ENCODE measurements at regions not wholly inside any gene's neighbourhood (a gene's known extent, or its start where the extent isn't known, plus 50 kb on each side); places are given as distances from the start of the nearest gene placed in this dataset.

DNA sequence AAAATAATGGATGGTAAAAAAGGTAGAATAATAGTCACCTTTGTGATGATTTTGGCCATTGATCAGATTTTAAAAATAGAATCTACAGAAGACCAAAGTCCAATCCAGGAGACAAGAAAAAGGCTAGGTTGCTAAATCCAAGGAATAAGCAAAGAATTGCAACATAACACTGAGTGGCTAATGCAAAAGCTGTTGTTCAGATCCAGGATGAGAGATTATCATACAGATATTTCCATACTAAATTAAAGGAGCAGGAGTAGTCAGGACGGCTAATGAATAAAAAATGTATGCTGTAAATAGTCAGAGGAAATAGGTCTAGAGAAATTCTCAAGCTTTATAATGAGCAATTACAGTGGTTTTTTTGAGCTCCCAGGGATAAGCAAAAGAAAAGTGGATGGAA lies 745.9 kb upstream of the ACVR2A start:
- no TSS peak for BruUV-seq (replicated peaks)
- Histone ChIP-seq H3K4me3 (replicated peaks in 1 of 2; ENCODE audit: low read depth in 1 of 2, low read length in 2 of 2) (no peak overlapping the region), H3K36me3 (ENCODE audit: control insufficient read depth in 1 of 2, insufficient read depth in 2 of 2, low read length in 2 of 2) (no peaks in the 10 kb centered on the region), H4K20me1 (ENCODE audit: insufficient read depth) (no peaks in the 10 kb centered on the region), H3K27ac (ENCODE audit: low read depth, low read length) (no peak overlapping the region), H3K79me2 (ENCODE audit: insufficient read depth, low read length) (no peaks in the 10 kb centered on the region), H3K9me2 (ENCODE audit: insufficient read depth) (no peaks in the 10 kb centered on the region), H3K9me3 (ENCODE audit: control insufficient read depth in 1 of 2, insufficient read depth in 1 of 2, low read depth in 1 of 2, low read length in 2 of 2) (no peaks in the 10 kb centered on the region), H3K9ac (ENCODE audit: low read length) (no peak overlapping the region), H3K4me2 (ENCODE audit: low read length) (no peak overlapping the region), H3K4me1 (ENCODE audit: control insufficient read depth in 1 of 2, insufficient read depth in 2 of 2, low read length in 2 of 2) (no peaks in the 10 kb centered on the region), H3K27me3 (ENCODE audit: insufficient read depth, low read length) (no peaks in the 10 kb centered on the region), H2AFZ (ENCODE audit: low read depth, low read length, poor library complexity, severe bottlenecking) (no peak overlapping the region)
- ChIA-PET CTCF (interaction anchor here (1.0 kb wide), 1 partner anchor 16 kb away, joined by 4 read pairs; no protein-coding TSS in a partner anchor), RAD21 (ENCODE audit: low non-redundant PET in 1 of 2, low total read pairs in 2 of 2, uncharacterized antibody in 2 of 2, unreplicated experiment in 2 of 2) (no interaction called here), POLR2A (no interaction called here)
- DNase-seq (ENCODE audit: low read depth, low spot score) (no peak), ATAC-seq (no peak)
- intact Hi-C loops (cut with micrococcal nuclease) = no loop called here
- TF ChIP-seq YY1 (IDR thresholded peaks at IDR 0.05; ENCODE audit: extremely low read depth, insufficient replicate concordance, low read depth, low read length) (no peak), ZFX (IDR thresholded peaks at IDR 0.05) (no peak), EGR1 (IDR thresholded peaks at IDR 0.05; ENCODE audit: low read depth) (no peak), ZNF274 (IDR thresholded peaks at IDR 0.05; ENCODE audit: low read depth, low read length) (no peak)

DNA sequence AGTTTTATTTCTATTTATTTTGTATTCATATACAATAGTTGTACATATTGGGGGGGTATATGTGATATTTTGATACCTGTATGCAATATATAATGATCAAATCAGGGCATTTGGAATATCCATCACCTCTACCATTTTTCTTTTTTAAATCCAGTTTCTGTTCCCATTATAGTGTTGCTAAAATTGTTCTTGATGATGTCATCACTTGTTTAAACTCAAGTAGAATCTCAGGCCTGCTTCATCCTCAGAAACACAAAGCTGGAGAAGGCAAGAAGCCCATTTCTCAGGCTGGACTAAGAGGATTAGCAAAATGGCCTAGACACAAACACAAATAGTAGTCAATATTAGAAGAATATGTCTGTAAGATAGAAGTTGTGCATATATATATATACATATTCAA lies 747.1 kb upstream of the ACVR2A start:
- Histone ChIP-seq H2AFZ (ENCODE audit: low read depth, low read length, poor library complexity, severe bottlenecking) (no peak overlapping the region), H3K9me3 (ENCODE audit: control insufficient read depth in 1 of 2, insufficient read depth in 1 of 2, low read depth in 1 of 2, low read length in 2 of 2) (no peaks in the 10 kb centered on the region), H3K9me2 (ENCODE audit: insufficient read depth) (no peaks in the 10 kb centered on the region), H3K27ac (ENCODE audit: low read depth, low read length) (no peak overlapping the region), H3K9ac (ENCODE audit: low read length) (no peak overlapping the region), H3K79me2 (ENCODE audit: insufficient read depth, low read length) (no peaks in the 10 kb centered on the region), H4K20me1 (ENCODE audit: insufficient read depth) (no peaks in the 10 kb centered on the region), H3K4me1 (ENCODE audit: control insufficient read depth in 1 of 2, insufficient read depth in 2 of 2, low read length in 2 of 2) (no peaks in the 10 kb centered on the region), H3K4me3 (replicated peaks in 1 of 2; ENCODE audit: low read depth in 1 of 2, low read length in 2 of 2) (no peak overlapping the region), H3K36me3 (ENCODE audit: control insufficient read depth in 1 of 2, insufficient read depth in 2 of 2, low read length in 2 of 2) (no peaks in the 10 kb centered on the region), H3K4me2 (ENCODE audit: low read length) (no peak overlapping the region), H3K27me3 (ENCODE audit: insufficient read depth, low read length) (no peaks in the 10 kb centered on the region)
- CTCF ChIA-PET = no interaction called here
- ATAC-seq (no peak), DNase-seq (ENCODE audit: low read depth, low spot score) (no peak)
- RAD21 ChIA-PET (ENCODE audit: low non-redundant PET in 1 of 2, low total read pairs in 2 of 2, uncharacterized antibody in 2 of 2, unreplicated experiment in 2 of 2) = no interaction called here
- intact Hi-C loops (cut with micrococcal nuclease) = no loop called here
- BruUV-seq (replicated peaks) = no TSS peak
- POLR2A ChIA-PET = no interaction called here
- TF ChIP-seq, protein P1, sequence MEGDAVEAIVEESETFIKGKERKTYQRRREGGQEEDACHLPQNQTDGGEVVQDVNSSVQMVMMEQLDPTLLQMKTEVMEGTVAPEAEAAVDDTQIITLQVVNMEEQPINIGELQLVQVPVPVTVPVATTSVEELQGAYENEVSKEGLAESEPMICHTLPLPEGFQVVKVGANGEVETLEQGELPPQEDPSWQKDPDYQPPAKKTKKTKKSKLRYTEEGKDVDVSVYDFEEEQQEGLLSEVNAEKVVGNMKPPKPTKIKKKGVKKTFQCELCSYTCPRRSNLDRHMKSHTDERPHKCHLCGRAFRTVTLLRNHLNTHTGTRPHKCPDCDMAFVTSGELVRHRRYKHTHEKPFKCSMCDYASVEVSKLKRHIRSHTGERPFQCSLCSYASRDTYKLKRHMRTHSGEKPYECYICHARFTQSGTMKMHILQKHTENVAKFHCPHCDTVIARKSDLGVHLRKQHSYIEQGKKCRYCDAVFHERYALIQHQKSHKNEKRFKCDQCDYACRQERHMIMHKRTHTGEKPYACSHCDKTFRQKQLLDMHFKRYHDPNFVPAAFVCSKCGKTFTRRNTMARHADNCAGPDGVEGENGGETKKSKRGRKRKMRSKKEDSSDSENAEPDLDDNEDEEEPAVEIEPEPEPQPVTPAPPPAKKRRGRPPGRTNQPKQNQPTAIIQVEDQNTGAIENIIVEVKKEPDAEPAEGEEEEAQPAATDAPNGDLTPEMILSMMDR (IDR thresholded peaks at IDR 0.05 in 2 of 3, conservative IDR thresholded peaks at IDR 0.05 in 1 of 3; ENCODE audit: borderline replicate concordance in 1 of 3, insufficient read depth in 1 of 3, low read depth in 2 of 3, low read length in 2 of 3) = no peak
- TF ChIP-seq EZH2phosphoT487 (IDR thresholded peaks at IDR 0.05; ENCODE audit: borderline replicate concordance) (no peak), EZH2 (IDR thresholded peaks at IDR 0.05) (no peak), TCF7L2 (IDR thresholded peaks at IDR 0.05; ENCODE audit: borderline replicate concordance, extremely low read depth, insufficient read depth, insufficient read length) (no peak), SP1 (IDR thresholded peaks at IDR 0.05; ENCODE audit: low read depth) (no peak), POLR2A (IDR thresholded peaks at IDR 0.05; ENCODE audit: borderline replicate concordance, extremely low read depth, insufficient read depth, insufficient read length) (no peak), EGR1 (IDR thresholded peaks at IDR 0.05; ENCODE audit: low read depth) (no peak), ZFX (IDR thresholded peaks at IDR 0.05) (no peak), ZNF274 (IDR thresholded peaks at IDR 0.05; ENCODE audit: low read depth, low read length) (no peak), ELF1 (IDR thresholded peaks at IDR 0.05; ENCODE audit: borderline replicate concordance, low read depth) (no peak), YY1 (IDR thresholded peaks at IDR 0.05; ENCODE audit: extremely low read depth, insufficient replicate concordance, low read depth, low read length) (no peak)
